Esophagus squamous epithelium (tissue), 4 donors: ENCODE measurements at regions not wholly inside any gene's neighbourhood (a gene's known extent, or its start where the extent isn't known, plus 50 kb on each side); places are given as distances from the start of the nearest gene placed in this dataset.

Experiments
- CTCF ChIP-seq, 6 experiments: fragments of 450-650 bp in 4 of 6; fragments of 200-600 bp in 2 of 6; sonication (generic) in 2 of 6; IDR thresholded peaks; one replicate each; pipeline ENCODE4 v1.5.1; 2016 to 2019; ENCODE audit warnings: antibody characterized with exemption in 6 of 6, mild to moderate bottlenecking in 4 of 6, moderate library complexity in 4 of 6
- POLR2A ChIP-seq, 4 donors: fragments of 450-650 bp; IDR thresholded peaks; one replicate each; pipeline ENCODE4 v1.6.1; 2017; ENCODE audit warnings: antibody characterized with exemption in 4 of 4, mild to moderate bottlenecking in 4 of 4, moderate library complexity in 3 of 4

- TF ChIP-seq POLR2A (IDR thresholded peaks at IDR 0.05) (no peak), CTCF (IDR thresholded peaks at IDR 0.05) (no peak)
Observed at GRCh38 chr16:85294810-85295508, 182.7 kb upstream of the CIBAR2 start.
